ENCODE measurements at regions not wholly inside any gene's neighbourhood (a gene's known extent, or its start where the extent isn't known, plus 50 kb on each side); places are given as distances from the start of the nearest gene placed in this dataset.

DNA sequence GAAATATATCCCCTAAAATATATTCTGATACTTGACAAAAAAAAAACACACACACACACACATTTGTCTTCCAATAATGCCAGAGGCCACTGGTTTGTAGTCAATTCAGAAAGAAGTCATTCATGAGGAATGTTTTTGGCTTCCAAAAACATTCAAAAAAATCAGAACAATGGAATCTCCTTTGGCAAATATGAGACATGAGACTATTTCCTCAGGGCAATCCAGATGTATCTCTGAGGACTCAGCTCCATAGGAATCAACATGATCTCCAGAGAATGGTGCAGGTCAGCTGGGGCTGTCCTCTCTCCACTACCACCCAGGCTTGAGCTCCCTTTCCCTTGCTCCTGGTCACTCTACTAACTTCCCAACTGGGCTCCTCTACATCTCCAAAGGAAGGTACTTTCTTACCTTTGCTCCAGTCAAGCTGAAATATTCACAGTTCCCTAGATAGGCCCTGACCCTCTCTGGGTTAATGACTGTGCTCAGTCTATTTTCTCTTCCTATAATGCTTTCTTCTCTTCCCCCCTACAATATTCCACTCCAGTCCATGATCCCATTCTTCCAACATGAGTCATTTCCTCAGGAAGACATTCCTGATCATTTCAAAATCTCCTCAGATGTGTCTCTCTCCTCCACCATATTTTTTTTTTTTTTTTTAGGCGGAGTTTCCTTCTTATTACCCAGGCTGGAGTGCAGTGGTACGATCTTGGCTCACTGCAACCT is 145.3 kb downstream of the C1D start:
- DNase-seq (ENCODE audit: low spot score): no peak

DNA sequence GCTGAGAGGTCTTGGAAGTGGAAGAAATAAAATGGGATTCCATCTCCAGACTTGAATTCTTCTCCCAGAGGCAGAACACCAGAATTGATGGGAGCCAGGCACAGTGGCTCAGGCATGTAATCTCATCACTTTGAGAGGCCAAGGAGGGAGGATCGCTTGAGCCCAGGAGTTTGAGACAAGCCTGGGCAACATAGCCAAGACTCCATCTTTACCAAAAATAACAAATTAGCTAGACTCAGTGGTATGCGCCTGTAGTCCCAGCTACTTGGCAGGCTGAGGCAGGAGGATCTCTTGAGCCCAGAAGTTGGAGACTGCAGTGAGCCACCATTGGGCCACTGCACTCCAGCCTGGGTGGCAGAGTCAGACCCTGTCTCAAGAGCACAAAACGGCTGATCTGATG is 144.3 kb downstream of the C1D start:
- DNase-seq (ENCODE audit: low spot score): no peak

- DNase-seq (ENCODE audit: low spot score): no peak
Observed at GRCh38 chr2:67919490-67919889, 143.3 kb downstream of the C1D start.

GRCh38 chr2:67922080-67922785 is 140.6 kb downstream of the C1D start:
- DNase-seq (ENCODE audit: low spot score): no peak

GRCh38 chr2:67923696-67924095 is 139.1 kb downstream of the C1D start:
- no peak for DNase-seq (ENCODE audit: low spot score)

GRCh38 chr2:67927501-67927900 is 135.3 kb downstream of the C1D start:
- no peak for DNase-seq (ENCODE audit: low spot score)

DNA sequence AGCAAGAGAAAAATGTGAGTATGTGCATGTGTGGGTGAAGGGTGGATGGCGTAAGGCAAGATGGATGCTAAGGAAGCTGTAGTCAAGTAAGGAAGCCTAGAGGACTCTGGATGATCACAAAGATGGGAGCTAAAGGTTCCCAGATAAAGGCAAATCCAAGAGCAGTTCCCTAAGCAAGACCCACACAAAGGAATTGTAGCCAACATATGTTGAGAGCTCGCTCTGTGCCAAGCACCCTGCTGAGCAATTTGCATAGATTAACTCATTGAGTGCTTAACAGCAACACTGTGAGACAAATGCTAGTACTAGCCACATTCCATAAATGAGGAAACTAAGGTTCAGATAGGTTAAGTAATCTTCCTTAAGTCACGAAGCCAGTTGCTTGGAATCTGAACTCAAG is 132.6 kb downstream of the C1D start:
- DNase-seq (ENCODE audit: low spot score): no peak

GRCh38 chr2:67936969-67937368 is 125.8 kb downstream of the C1D start:
- DNase-seq (ENCODE audit: low spot score): no peak

DNA sequence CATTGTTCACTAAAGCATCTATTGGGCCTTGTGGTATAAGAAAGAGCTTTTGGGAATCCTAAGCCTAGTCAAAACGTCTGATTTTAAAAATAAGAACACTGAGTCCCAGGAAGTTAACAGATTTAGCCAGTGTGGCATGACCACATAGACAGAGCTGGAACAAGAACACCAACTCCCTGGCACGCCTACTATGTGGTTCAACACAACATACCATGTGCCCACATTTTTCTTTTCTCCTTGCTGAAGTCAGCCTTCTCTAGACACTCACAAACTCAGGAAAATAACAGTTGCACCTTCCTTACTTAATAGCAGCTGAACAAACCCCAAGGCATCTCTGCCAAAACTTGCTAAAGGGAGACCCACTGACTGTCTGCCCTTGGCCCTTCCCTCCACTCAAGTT is 124.8 kb downstream of the C1D start:
- DNase-seq (ENCODE audit: low spot score): no peak

DNA sequence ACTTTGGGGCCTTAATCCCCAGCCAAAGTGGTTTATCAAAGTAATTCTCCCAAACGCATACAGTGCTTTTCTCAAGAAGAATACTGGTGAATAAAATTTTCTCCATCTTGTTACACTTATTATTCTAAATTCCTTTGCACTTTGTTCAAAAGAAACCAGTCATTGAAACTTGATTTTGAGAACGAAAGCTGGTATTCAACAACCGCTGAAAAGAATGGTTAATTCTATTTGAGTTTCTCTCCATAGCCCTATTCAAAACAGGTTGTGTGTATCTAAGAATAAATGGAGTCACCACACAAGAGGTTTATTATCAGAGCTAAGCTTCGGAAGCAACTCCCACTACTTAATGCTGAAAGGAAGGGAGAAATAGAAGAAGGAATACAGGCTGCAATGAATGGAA is 117.7 kb downstream of the C1D start:
- no peak for DNase-seq (ENCODE audit: low spot score)

- no peak for DNase-seq (ENCODE audit: low spot score)
Observed at GRCh38 chr2:67945940-67946339, 116.9 kb downstream of the C1D start.

DNA sequence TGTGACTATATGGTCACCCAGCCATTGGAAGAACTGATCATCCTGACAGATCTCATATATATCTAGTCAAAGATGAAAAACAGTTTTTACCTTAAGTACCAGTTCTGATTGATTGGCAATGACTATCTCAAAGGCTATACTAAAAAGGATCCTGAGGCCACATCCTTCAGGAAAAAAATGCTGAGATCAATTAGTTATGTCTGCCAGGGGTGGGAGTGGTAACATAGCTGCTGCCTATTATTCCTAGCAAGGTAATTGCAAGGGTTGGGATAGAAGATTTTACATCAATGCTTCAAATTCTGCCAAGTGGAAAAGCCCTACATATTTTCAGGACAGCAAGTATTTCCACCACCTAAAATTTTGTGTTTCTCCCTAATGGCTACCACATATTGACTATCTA is 114.7 kb downstream of the C1D start:
- no peak for DNase-seq (ENCODE audit: low spot score)

GRCh38 chr2:67948506-67948905 is 114.3 kb downstream of the C1D start:
- no peak for DNase-seq (ENCODE audit: low spot score)

DNA sequence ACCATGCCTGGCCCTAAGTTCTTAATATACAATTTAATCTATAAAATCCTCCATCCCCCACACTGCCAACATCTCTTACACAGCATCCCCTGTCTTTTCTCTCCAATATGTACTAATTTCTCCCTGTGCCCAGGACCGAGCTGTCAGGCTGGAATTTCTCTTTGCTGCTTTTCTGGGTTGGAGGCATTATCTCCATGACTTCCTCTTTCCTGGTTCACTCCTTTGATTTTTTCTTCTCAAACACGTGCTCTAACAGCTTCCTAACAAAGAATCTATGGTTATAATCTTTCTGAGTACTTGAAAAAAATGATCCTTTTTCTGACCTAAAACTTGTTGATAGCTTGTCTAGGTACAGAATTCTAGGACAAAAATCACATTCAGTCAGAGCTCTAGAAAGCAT is 112.8 kb downstream of the C1D start:
- DNase-seq (ENCODE audit: low spot score): no peak

DNA sequence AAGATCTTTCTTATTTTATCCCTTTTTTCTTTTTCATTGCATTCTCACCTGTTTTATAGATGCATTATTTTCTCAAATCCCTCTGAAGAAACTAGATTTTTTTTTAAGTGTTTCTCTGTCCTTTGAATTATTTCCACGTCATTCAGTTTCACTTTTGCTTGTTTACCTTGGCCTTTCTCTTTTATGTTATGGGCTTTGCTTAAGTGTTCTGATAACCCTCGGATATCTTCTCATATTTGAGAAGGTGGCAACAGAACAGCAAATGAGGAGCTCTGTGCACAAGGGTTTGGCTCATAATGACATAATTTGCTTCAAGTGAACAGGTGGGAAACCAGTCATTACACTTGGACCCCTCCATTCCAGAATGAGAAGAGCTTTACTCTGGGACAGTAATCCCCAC is 111.9 kb downstream of the C1D start:
- no peak for DNase-seq (ENCODE audit: low spot score)

GRCh38 chr2:67952066-67952465 is 110.7 kb downstream of the C1D start:
- DNase-seq (ENCODE audit: low spot score): no peak

DNA sequence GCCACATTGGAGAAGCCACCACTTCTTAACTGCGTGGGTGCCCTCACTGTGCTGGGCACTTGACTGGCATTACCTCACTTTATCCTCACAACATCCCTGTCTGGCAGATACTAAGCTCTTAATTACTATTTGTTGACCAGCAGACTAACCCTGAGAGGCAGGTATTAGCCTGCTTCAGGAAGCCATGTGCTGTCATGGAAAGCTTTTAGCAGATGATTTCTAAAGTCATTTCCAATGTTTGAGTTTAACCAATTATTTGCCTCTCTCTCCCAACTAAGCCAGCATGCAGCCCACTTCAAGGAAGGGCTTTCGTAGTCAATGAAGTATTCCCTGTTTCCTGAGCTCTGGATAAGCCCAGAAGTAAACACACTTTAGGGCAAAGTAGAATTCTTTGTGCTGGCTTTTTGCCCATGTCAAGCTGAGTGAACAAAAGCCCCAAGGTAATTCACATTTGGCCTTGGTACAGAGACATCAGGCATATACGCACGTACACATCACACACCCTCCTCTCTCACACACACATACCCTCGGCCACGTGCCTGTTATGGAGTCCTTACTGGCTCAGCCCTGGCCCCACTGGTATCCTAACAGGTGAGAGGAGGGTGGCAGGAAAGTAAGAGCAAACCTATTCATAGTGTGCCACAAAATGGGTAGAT is 108.6 kb downstream of the C1D start:
- DNase-seq (ENCODE audit: low spot score): no peak

DNA sequence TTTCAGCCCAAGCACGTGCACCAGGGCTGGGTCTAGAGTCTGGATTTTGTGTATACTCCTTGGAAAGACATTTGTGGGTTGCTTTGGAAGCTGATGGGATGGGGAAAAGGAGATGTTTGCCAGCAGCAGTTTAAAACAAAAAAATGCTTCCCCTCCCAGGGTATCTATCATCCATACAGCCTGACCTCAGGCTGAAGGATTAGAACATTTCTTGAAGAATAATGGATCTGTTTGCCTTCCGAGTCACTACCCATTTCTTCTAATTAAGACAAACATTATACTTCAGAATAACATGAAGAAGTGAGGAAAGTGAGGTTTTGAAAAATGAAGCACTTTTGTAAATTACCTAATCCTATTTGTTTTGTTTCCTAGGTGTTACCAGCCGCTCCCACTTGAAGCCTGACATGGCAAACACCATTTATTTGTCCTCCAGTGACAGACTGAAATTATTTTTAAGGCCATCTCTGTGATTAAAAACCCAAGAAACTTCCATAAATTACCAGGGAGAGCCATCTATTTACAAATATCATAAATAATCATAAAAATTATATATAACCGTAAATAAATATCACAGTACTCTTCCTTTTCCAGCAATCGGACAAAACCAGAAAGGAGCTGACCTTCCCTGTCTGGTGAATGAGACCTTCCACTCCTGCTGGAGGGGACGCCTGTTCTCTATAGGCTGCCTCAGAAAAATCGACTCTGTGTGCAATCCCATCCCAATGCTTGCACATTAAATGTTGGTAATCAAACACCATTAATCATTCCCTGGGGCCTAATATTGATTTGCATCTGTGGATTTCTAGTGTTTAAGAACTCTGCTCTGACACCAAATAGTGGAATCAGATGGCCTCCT is 106.8 kb downstream of the C1D start:
- no peak for DNase-seq (ENCODE audit: low spot score)

GRCh38 chr2:67965246-67965645 is 97.6 kb downstream of the C1D start:
- DNase-seq (ENCODE audit: low spot score): no peak

GRCh38 chr2:67970071-67970470 is 92.7 kb downstream of the C1D start:
- no peak for DNase-seq (ENCODE audit: low spot score)

GRCh38 chr2:67970542-67970941 is 92.3 kb downstream of the C1D start:
- DNase-seq (ENCODE audit: low spot score): no peak

All from germinal center (tissue), 1 donor.